Neuronal stem cell (in vitro differentiated cells): ENCODE measurements at regions not wholly inside any gene's neighbourhood (a gene's known extent, or its start where the extent isn't known, plus 50 kb on each side); places are given as distances from the start of the nearest gene placed in this dataset.

ENCODE experiments used
- DNase-seq: peaks from one replicate; pipeline ENCODE4 v3.0.0-alpha.2; 2013; ENCODE audit warnings: low spot score
- H2AFZ ChIP-seq: one replicate; pipeline ENCODE4 v1.6.1; 2013; ENCODE audit warnings: mild to moderate bottlenecking, low read length, inconsistent platforms
- H2AK5ac ChIP-seq: 2 replicates; pipeline ENCODE4 v1.6.1; 2013; ENCODE audit warnings: low read depth, mild to moderate bottlenecking, inconsistent platforms, low read length, moderate library complexity, mixed read lengths
- H2BK120ac ChIP-seq: 2 replicates; pipeline ENCODE4 v1.6.1; 2013; ENCODE audit warnings: low read depth, mild to moderate bottlenecking, inconsistent platforms, low read length, moderate library complexity, mixed read lengths
- H2BK12ac ChIP-seq: one replicate; pipeline ENCODE4 v1.6.1; 2013; ENCODE audit warnings: low read length, inconsistent platforms
- H2BK15ac ChIP-seq: 2 replicates; pipeline ENCODE4 v1.6.1; 2013; ENCODE audit warnings: mild to moderate bottlenecking, low read length, inconsistent platforms, mixed read lengths
- H2BK5ac ChIP-seq: one replicate; pipeline ENCODE4 v1.6.1; 2013; ENCODE audit warnings: inconsistent platforms, mild to moderate bottlenecking, low read length, moderate library complexity
- H3K14ac ChIP-seq: one replicate; pipeline ENCODE4 v1.6.1; 2013; ENCODE audit warnings: low read length, inconsistent platforms
- H3K18ac ChIP-seq: 2 replicates; pipeline ENCODE4 v1.6.1; 2013; ENCODE audit warnings: low read length, inconsistent platforms
- H3K23ac ChIP-seq: 2 replicates; pipeline ENCODE4 v1.6.1; 2013; ENCODE audit warnings: low read depth, mild to moderate bottlenecking, mixed read lengths, low read length, inconsistent platforms; ENCODE audit not compliant: poor library complexity
- H3K27ac ChIP-seq: replicated peaks from 3 replicates; pipeline ENCODE4 v1.5.1; 2013; ENCODE audit warnings: low read length, inconsistent platforms
- H3K27me3 ChIP-seq, 3 experiments: 2 replicates each; pipeline ENCODE4 v1.6.1; 2013; ENCODE audit warnings: low read length in 3 of 3, mild to moderate bottlenecking in 2 of 3, inconsistent platforms in 1 of 3, low read depth in 1 of 3, mixed read lengths in 1 of 3, moderate library complexity in 1 of 3; ENCODE audit not compliant: control insufficient read depth in 3 of 3, insufficient read depth in 3 of 3
- H3K36me3 ChIP-seq, 2 donors: replicated peaks in 1 of 2; 2 replicates each; pipeline ENCODE4 v1.6.1; 2013; ENCODE audit warnings: low read length in 2 of 2; ENCODE audit not compliant: control insufficient read depth in 2 of 2, insufficient read depth in 2 of 2
- H3K4ac ChIP-seq: 2 replicates; pipeline ENCODE4 v1.6.1; 2013; ENCODE audit warnings: inconsistent platforms, mild to moderate bottlenecking, low read length, moderate library complexity
- H3K4me1 ChIP-seq, 2 donors: 1 replicate in 1 of 2; 2 replicates in 1 of 2; pipeline ENCODE4 v1.6.1; 2013; ENCODE audit warnings: low read length in 2 of 2, low read depth in 1 of 2; ENCODE audit not compliant: control insufficient read depth in 2 of 2, insufficient read depth in 1 of 2
- H3K4me2 ChIP-seq: one replicate; pipeline ENCODE4 v1.6.1; 2013; ENCODE audit warnings: mild to moderate bottlenecking, low read length, inconsistent platforms; ENCODE audit not compliant: insufficient read depth, poor library complexity, severe bottlenecking
- H3K4me3 ChIP-seq, 2 donors: 2 replicates each; pipeline ENCODE4 v1.5.1; 2013; ENCODE audit warnings: low read length in 2 of 2, mild to moderate bottlenecking in 2 of 2, inconsistent platforms in 1 of 2, moderate library complexity in 1 of 2
- H3K79me1 ChIP-seq: one replicate; pipeline ENCODE4 v1.6.1; 2013; ENCODE audit warnings: low read depth, mild to moderate bottlenecking, inconsistent platforms, low read length, moderate library complexity
- H3K9ac ChIP-seq: one replicate; pipeline ENCODE4 v1.6.1; 2013; ENCODE audit warnings: mild to moderate bottlenecking, low read depth, low read length, inconsistent platforms; ENCODE audit not compliant: poor library complexity
- H3K9me3 ChIP-seq, 2 donors: replicated peaks in 1 of 2; 2 replicates each; pipeline versions ENCODE3 to v1.6.1; 2013; ENCODE audit warnings: low read length in 2 of 2, mild to moderate bottlenecking in 2 of 2, inconsistent platforms in 1 of 2, low read depth in 1 of 2, mixed read lengths in 1 of 2, moderate library complexity in 1 of 2; ENCODE audit not compliant: control insufficient read depth in 2 of 2, insufficient read depth in 1 of 2
- H4K8ac ChIP-seq: one replicate; pipeline ENCODE4 v1.6.1; 2013; ENCODE audit warnings: low read depth, mild to moderate bottlenecking, inconsistent platforms, low read length, moderate library complexity
- H4K91ac ChIP-seq: one replicate; pipeline ENCODE4 v1.6.1; 2013; ENCODE audit warnings: low read length, low read depth, mild to moderate bottlenecking, inconsistent platforms; ENCODE audit not compliant: poor library complexity
- WGBS, 2 donors: extraction: QIAGEN DNeasy Blood & Tissue Kit; methylation state at CpG; one replicate each; pipeline ENCODE4 v1.1.7; 2013; ENCODE audit warnings: missing lambda C conversion rate in 2 of 2, mixed read lengths in 1 of 2; ENCODE audit not compliant: insufficient read length in 2 of 2, insufficient replicate concordance in 1 of 2; ENCODE audit errors: extremely low coverage in 2 of 2; 5-methylcytosine and 5-hydroxymethylcytosine counted together

GRCh38 chr9:73056245-73056644 lies 95.4 kb upstream of the ANXA1 start:
- Histone ChIP-seq H2BK15ac (no peak overlapping the region), H3K4me3 (no peak overlapping the region), H4K91ac (no peak overlapping the region), H3K9ac (no peak overlapping the region), H3K4ac (no peak overlapping the region), H3K23ac (no peak overlapping the region), H2AFZ (no peak overlapping the region), H3K4me2 (no peak overlapping the region), H3K14ac (no peak overlapping the region), H2BK12ac (no peak overlapping the region), H3K4me1 (no peaks in the 10 kb centered on the region), H3K27me3 (peaks cover 0 to 6% (median 0%) of the 10 kb centered on the region in 3 experiments), H3K18ac (no peak overlapping the region), H3K36me3 (no peaks in the 10 kb centered on the region), H2BK120ac (no peak overlapping the region), H3K79me1 (no peaks in the 10 kb centered on the region), H3K9me3 (no peaks in the 10 kb centered on the region), H2AK5ac (no peak overlapping the region), H4K8ac (no peak overlapping the region), H2BK5ac (no peak overlapping the region), H3K27ac (no peak overlapping the region)
- no peak for DNase-seq
- WGBS, 2 donors = no CpG with 5 or more reads among the region's 5 CpGs

- H2AFZ ChIP-seq = no peak overlapping the region
- no peak overlapping the region for H2AK5ac ChIP-seq
- H2BK12ac ChIP-seq = no peak overlapping the region
- no peak for DNase-seq
- H2BK15ac ChIP-seq = no peak overlapping the region
- no peak overlapping the region for H3K27ac ChIP-seq
- H3K23ac ChIP-seq = no peak overlapping the region
- H3K4me3 ChIP-seq = no peak overlapping the region
- H3K4me1 ChIP-seq = peaks cover 1 to 4% of the 10 kb centered on the region in 2 donors
- no peak overlapping the region for H3K4ac ChIP-seq
- no peak overlapping the region for H3K4me2 ChIP-seq
- no peaks in the 10 kb centered on the region for H3K9me3 ChIP-seq
- no peak overlapping the region for H3K9ac ChIP-seq
- no peak overlapping the region for H4K91ac ChIP-seq
- H3K79me1 ChIP-seq = no peaks in the 10 kb centered on the region
- peaks cover 0 to 6% (median 0%) of the 10 kb centered on the region in 3 experiments for H3K27me3 ChIP-seq
- H2BK120ac ChIP-seq = no peak overlapping the region
- no peaks in the 10 kb centered on the region for H3K36me3 ChIP-seq
- H2BK5ac ChIP-seq = no peak overlapping the region
- no peak overlapping the region for H3K18ac ChIP-seq
- H3K14ac ChIP-seq = no peak overlapping the region
- H4K8ac ChIP-seq = no peak overlapping the region
Observed at GRCh38 chr9:73054091-73054490, 97.6 kb upstream of the ANXA1 start.

GRCh38 chr9:73053543-73053942 lies 98.1 kb upstream of the ANXA1 start:
- H4K91ac ChIP-seq = no peak overlapping the region
- H3K4ac ChIP-seq = no peak overlapping the region
- no peaks in the 10 kb centered on the region for H3K79me1 ChIP-seq
- no peak overlapping the region for H2AK5ac ChIP-seq
- no peak overlapping the region for H3K23ac ChIP-seq
- no CpG with 5 or more reads among the region's 1 CpG for WGBS, 2 donors
- no peak overlapping the region for H2BK15ac ChIP-seq
- DNase-seq = no peak
- H3K27ac ChIP-seq = no peak overlapping the region
- no peaks in the 10 kb centered on the region for H3K36me3 ChIP-seq
- H3K9ac ChIP-seq = no peak overlapping the region
- H4K8ac ChIP-seq = no peak overlapping the region
- no peak overlapping the region for H3K14ac ChIP-seq
- H3K27me3 ChIP-seq = peaks cover 0 to 6% (median 0%) of the 10 kb centered on the region in 3 experiments
- H3K4me3 ChIP-seq = no peak overlapping the region
- no peak overlapping the region for H3K4me2 ChIP-seq
- no peak overlapping the region for H3K18ac ChIP-seq
- H2BK120ac ChIP-seq = no peak overlapping the region
- no peak overlapping the region for H2AFZ ChIP-seq
- H3K4me1 ChIP-seq = peaks cover 1 to 4% of the 10 kb centered on the region in 2 donors
- H3K9me3 ChIP-seq = no peaks in the 10 kb centered on the region
- H2BK5ac ChIP-seq = no peak overlapping the region
- no peak overlapping the region for H2BK12ac ChIP-seq

GRCh38 chr9:73050887-73051550 lies 98.2 kb upstream of the ALDH1A1 start:
- H2BK5ac ChIP-seq = no peak overlapping the region
- no peak overlapping the region for H3K27ac ChIP-seq
- no peak overlapping the region for H2BK15ac ChIP-seq
- no peak overlapping the region for H2BK12ac ChIP-seq
- no peak overlapping the region for H4K91ac ChIP-seq
- peaks cover 0 to 6% (median 0%) of the 10 kb centered on the region in 3 experiments for H3K27me3 ChIP-seq
- no peak overlapping the region for H4K8ac ChIP-seq
- no peak overlapping the region for H3K23ac ChIP-seq
- no peak overlapping the region for H3K4ac ChIP-seq
- no peak overlapping the region for H3K9ac ChIP-seq
- H3K4me2 ChIP-seq = no peak overlapping the region
- H3K79me1 ChIP-seq = no peaks in the 10 kb centered on the region
- H3K4me1 ChIP-seq = peaks cover 1 to 4% of the 10 kb centered on the region in 2 donors
- no peak overlapping the region for H3K14ac ChIP-seq
- no peak overlapping the region for H3K18ac ChIP-seq
- DNase-seq = peak; percentile 15
- no CpG with 5 or more reads among the region's 7 CpGs for WGBS, 2 donors
- H3K36me3 ChIP-seq = no peaks in the 10 kb centered on the region
- no peak overlapping the region for H2BK120ac ChIP-seq
- H3K4me3 ChIP-seq = no peak overlapping the region
- H2AFZ ChIP-seq = no peak overlapping the region
- no peak overlapping the region for H2AK5ac ChIP-seq
- no peaks in the 10 kb centered on the region for H3K9me3 ChIP-seq
